Esophagus squamous epithelium (tissue), 4 donors: ENCODE measurements at regions not wholly inside any gene's neighbourhood (a gene's known extent, or its start where the extent isn't known, plus 50 kb on each side); places are given as distances from the start of the nearest gene placed in this dataset.

ENCODE experiments used
- CTCF ChIP-seq, 6 experiments: fragments of 450-650 bp in 4 of 6; fragments of 200-600 bp in 2 of 6; sonication (generic) in 2 of 6; IDR thresholded peaks; one replicate each; pipeline ENCODE4 v1.5.1; 2016 to 2019; ENCODE audit warnings: antibody characterized with exemption in 6 of 6, mild to moderate bottlenecking in 4 of 6, moderate library complexity in 4 of 6
- POLR2A ChIP-seq, 4 donors: fragments of 450-650 bp; IDR thresholded peaks; one replicate each; pipeline ENCODE4 v1.6.1; 2017; ENCODE audit warnings: antibody characterized with exemption in 4 of 4, mild to moderate bottlenecking in 4 of 4, moderate library complexity in 3 of 4

- TF ChIP-seq POLR2A (IDR thresholded peaks at IDR 0.05): no peak
- no peak for TF ChIP-seq CTCF (IDR thresholded peaks at IDR 0.05)
These were observed 270.5 kb downstream of the NPHP4 start for GRCh38 chr1:5721634-5722215.
